ENCODE measurements at regions not wholly inside any gene's neighbourhood (a gene's known extent, or its start where the extent isn't known, plus 50 kb on each side); places are given as distances from the start of the nearest gene placed in this dataset.
"Not testable (repeated sequence)": the region's sequence is repeated elsewhere in the genome, so short reads cannot be mapped to it uniquely, and the experiment has no call there.

DNA sequence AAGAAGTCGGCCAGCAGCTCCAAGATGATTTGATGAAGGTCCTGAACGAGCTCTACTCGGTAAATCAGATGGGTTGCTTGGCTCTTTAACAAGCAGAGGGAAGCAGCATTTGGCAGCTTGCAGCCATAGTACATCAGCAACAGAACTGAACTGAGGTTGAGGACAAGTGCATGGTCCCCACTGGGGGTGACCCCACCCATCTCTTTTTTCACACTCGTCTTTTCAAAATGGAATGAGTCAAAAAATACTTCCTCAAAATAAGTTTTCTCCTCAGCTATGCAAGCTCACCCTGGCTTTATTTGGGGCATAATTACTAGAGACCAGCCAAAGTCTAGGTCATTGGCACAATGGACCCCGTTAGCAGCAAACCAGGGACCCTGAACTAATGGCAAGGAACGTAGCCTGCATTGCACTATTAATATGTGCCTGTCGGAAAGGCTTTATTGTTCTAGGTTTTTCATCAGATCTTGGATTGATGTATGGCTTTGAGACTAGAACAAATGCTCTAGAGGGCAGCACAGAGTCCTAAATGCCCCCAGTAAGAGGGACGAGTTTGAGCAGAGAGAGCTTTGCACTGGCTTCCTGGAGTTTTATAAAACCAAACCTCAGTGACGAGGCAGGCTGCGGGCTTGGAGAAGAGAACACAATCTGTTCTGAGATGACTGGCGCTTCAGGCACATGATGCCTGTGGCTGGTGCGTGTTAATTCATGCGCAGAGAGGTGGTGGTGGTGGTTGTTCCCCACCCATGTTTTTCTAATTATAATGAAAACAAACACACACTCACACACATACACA, 74.2 kb upstream of the FAM72C start:
- intact Hi-C loops (cut with micrococcal nuclease); H3K4me1 ChIP-seq (ENCODE audit: control insufficient read depth, insufficient read depth, low read length); CTCF ChIA-PET; H2BK120ac ChIP-seq (ENCODE audit: low read depth, low read length); H3K79me1 ChIP-seq (ENCODE audit: low read depth in 1 of 2, low read length in 2 of 2); H3K4me2 ChIP-seq (ENCODE audit: low read depth, low read length); H3K27me3 ChIP-seq (ENCODE audit: control insufficient read depth, insufficient read depth, low read length); H3K56ac ChIP-seq (ENCODE audit: extremely low read depth, insufficient read depth, low read length); BruUV-seq (replicated peaks); H3K36me3 ChIP-seq (ENCODE audit: control insufficient read depth, insufficient read depth, low read length); H3K9me1 ChIP-seq (ENCODE audit: insufficient read depth, low read length); H4K20me1 ChIP-seq (ENCODE audit: insufficient read depth, low read length); H3K27ac ChIP-seq (ENCODE audit: insufficient read depth, low read length); H3K4me3 ChIP-seq (ENCODE audit: insufficient read depth, low read depth, low read length); H3K9ac ChIP-seq (ENCODE audit: low read depth, low read length); H3K9me3 ChIP-seq (ENCODE audit: control insufficient read depth, insufficient read depth, low read length); H3K4ac ChIP-seq (ENCODE audit: low read depth, low read length); dilution Hi-C loops (cut with HindIII; ENCODE audit: low sequenced_read_pairs, unreplicated experiment); H3K23ac ChIP-seq (ENCODE audit: low read depth, low read length); H2AK5ac ChIP-seq (ENCODE audit: low read depth, low read length); POLR2A ChIA-PET (ENCODE audit: unreplicated experiment); H4K8ac ChIP-seq (ENCODE audit: low read depth in 2 of 2, low read length in 2 of 2); H4K5ac ChIP-seq (ENCODE audit: low read depth, low read length); H2BK5ac ChIP-seq (ENCODE audit: low read depth, low read length, poor library complexity, severe bottlenecking); H3K14ac ChIP-seq (replicated peaks; ENCODE audit: low read depth, low read length); in situ Hi-C loops (cut with MboI; ENCODE audit: low sequenced_read_pairs); H2BK15ac ChIP-seq (ENCODE audit: low read depth, low read length); H2AK9ac ChIP-seq (replicated peaks; ENCODE audit: low read depth, low read length, poor library complexity); H2AFZ ChIP-seq (replicated peaks; ENCODE audit: low read length, poor library complexity); H4K91ac ChIP-seq (ENCODE audit: insufficient read depth, low read depth, low read length); H3K18ac ChIP-seq (ENCODE audit: low read depth, low read length); H2BK20ac ChIP-seq (ENCODE audit: low read depth, low read length): not testable (repeated sequence)
- ATAC-seq (ENCODE audit: low read depth) (peak; percentile 44; the same call in 1 of the 2 replicates), DNase-seq (peak; percentile 0)
- no CpG with 5 or more reads among the region's 13 CpGs for WGBS, 2 experiments (ENCODE audit: extremely low coverage in 2 of 2, insufficient read length in 1 of 2)

DNA sequence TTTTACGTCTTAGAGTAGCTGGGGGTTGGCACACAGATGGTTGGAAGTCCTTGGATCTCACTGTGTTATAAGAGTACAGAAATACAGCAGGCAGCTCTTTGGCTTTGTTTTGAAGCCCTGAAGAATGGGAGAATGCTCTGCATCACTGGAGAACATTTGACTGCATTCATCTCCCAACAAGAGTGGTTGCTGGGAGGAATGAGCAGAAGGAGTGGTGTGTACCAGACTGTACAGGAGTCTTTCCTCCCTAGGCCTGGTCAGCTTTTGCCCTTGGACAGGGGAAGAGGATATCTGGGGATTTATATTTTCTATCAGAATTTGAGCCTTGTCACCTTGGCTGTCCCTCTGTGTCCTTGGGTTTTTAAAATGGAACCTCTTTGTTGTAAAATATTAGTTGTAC, 70.5 kb upstream of the FAM72C start:
- H2BK120ac ChIP-seq (ENCODE audit: low read depth, low read length); dilution Hi-C loops (cut with HindIII; ENCODE audit: low sequenced_read_pairs, unreplicated experiment); H3K4me3 ChIP-seq (ENCODE audit: insufficient read depth, low read depth, low read length); H3K9ac ChIP-seq (ENCODE audit: low read depth, low read length); H3K56ac ChIP-seq (ENCODE audit: extremely low read depth, insufficient read depth, low read length); H4K20me1 ChIP-seq (ENCODE audit: insufficient read depth, low read length); H3K27me3 ChIP-seq (ENCODE audit: control insufficient read depth, insufficient read depth, low read length); H3K4me1 ChIP-seq (ENCODE audit: control insufficient read depth, insufficient read depth, low read length); H3K4ac ChIP-seq (ENCODE audit: low read depth, low read length); H3K18ac ChIP-seq (ENCODE audit: low read depth, low read length); H3K79me1 ChIP-seq (ENCODE audit: low read depth in 1 of 2, low read length in 2 of 2); H3K9me1 ChIP-seq (ENCODE audit: insufficient read depth, low read length); H2BK15ac ChIP-seq (ENCODE audit: low read depth, low read length); H3K14ac ChIP-seq (replicated peaks; ENCODE audit: low read depth, low read length); H3K4me2 ChIP-seq (ENCODE audit: low read depth, low read length); BruUV-seq (replicated peaks); H4K91ac ChIP-seq (ENCODE audit: insufficient read depth, low read depth, low read length); H4K8ac ChIP-seq (ENCODE audit: low read depth in 2 of 2, low read length in 2 of 2); H3K36me3 ChIP-seq (ENCODE audit: control insufficient read depth, insufficient read depth, low read length); H3K23ac ChIP-seq (ENCODE audit: low read depth, low read length); ATAC-seq (ENCODE audit: low read depth); DNase-seq; H3K9me3 ChIP-seq (ENCODE audit: control insufficient read depth, insufficient read depth, low read length); H3K27ac ChIP-seq (ENCODE audit: insufficient read depth, low read length); H2BK5ac ChIP-seq (ENCODE audit: low read depth, low read length, poor library complexity, severe bottlenecking); CTCF ChIA-PET; H4K5ac ChIP-seq (ENCODE audit: low read depth, low read length); intact Hi-C loops (cut with micrococcal nuclease); H2AK9ac ChIP-seq (replicated peaks; ENCODE audit: low read depth, low read length, poor library complexity); in situ Hi-C loops (cut with MboI; ENCODE audit: low sequenced_read_pairs); H2BK20ac ChIP-seq (ENCODE audit: low read depth, low read length); POLR2A ChIA-PET (ENCODE audit: unreplicated experiment); H2AFZ ChIP-seq (replicated peaks; ENCODE audit: low read length, poor library complexity); H2AK5ac ChIP-seq (ENCODE audit: low read depth, low read length): not testable (repeated sequence)
- no CpG with 5 or more reads among the region's 1 CpG for WGBS, 2 experiments (ENCODE audit: extremely low coverage in 2 of 2, insufficient read length in 1 of 2)

All from IMR-90 (cell line).